Transverse colon (tissue), 4 donors: ENCODE measurements at regions not wholly inside any gene's neighbourhood (a gene's known extent, or its start where the extent isn't known, plus 50 kb on each side); places are given as distances from the start of the nearest gene placed in this dataset.

Experiments used
- DNase-seq: peaks from one replicate; pipeline ENCODE4 v3.0.0-alpha.2; 2019
- H3K27ac ChIP-seq, 4 donors: fragments of 200-600 bp; sonication (generic); 2 replicates each; pipeline ENCODE4 v1.5.1; 2016 to 2018; ENCODE audit warnings: inconsistent platforms in 4 of 4
- H3K27me3 ChIP-seq: fragments of 200-600 bp; sonication (generic); 2 replicates; pipeline ENCODE4 v1.5.1; 2017; ENCODE audit warnings: inconsistent platforms
- H3K36me3 ChIP-seq, 4 donors: fragments of 200-600 bp; sonication (generic); 2 replicates each; pipeline ENCODE4 v1.5.1; 2017 to 2019; ENCODE audit warnings: inconsistent platforms in 4 of 4
- H3K4me1 ChIP-seq, 4 donors: fragments of 200-600 bp; sonication (generic); 2 replicates each; pipeline ENCODE4 v1.5.1; 2017 to 2020; ENCODE audit warnings: inconsistent platforms in 4 of 4
- H3K4me3 ChIP-seq, 4 donors: fragments of 200-600 bp; sonication (generic); 1 replicate in 1 of 4; 2 replicates in 3 of 4; pipeline versions ENCODE4 v1.5.1 to v1.6.1; 2017 to 2019; ENCODE audit warnings: inconsistent platforms in 4 of 4
- H3K9me3 ChIP-seq, 2 donors: fragments of 200-600 bp; sonication (generic); 2 replicates each; pipeline ENCODE4 v1.5.1; 2017 to 2019; ENCODE audit warnings: inconsistent platforms in 2 of 2
- CTCF ChIP-seq, 5 experiments: fragments of 200-600 bp in 3 of 5; fragments of 450-650 bp in 2 of 5; sonication (generic) in 3 of 5; IDR thresholded peaks; 1 replicate in 2 of 5; 2 replicates in 3 of 5; pipeline ENCODE4 v1.5.1; 2016 to 2017; ENCODE audit warnings: antibody characterized with exemption in 5 of 5, inconsistent platforms in 3 of 5, mild to moderate bottlenecking in 2 of 5, moderate library complexity in 1 of 5
- EP300 ChIP-seq: sonication (generic); formaldehyde crosslinking; IDR thresholded peaks from one replicate; pipeline ENCODE4 v1.6.1; 2017; ENCODE audit warnings: antibody characterized with exemption, low read depth
- POLR2A ChIP-seq: fragments of 450-650 bp; IDR thresholded peaks from one replicate; pipeline ENCODE4 v1.6.1; 2016; ENCODE audit warnings: antibody characterized with exemption, mild to moderate bottlenecking, moderate library complexity
- POLR2AphosphoS5 ChIP-seq, 3 donors: sonication (generic); formaldehyde crosslinking; IDR thresholded peaks; one replicate each; pipeline ENCODE4 v1.6.1; 2016; ENCODE audit warnings: antibody characterized with exemption in 3 of 3
- WGBS, 2 donors: methylation state at CpG; one replicate each; pipeline ENCODE4 v1.1.5; 2018; ENCODE audit warnings: low coverage in 1 of 2; 5-methylcytosine and 5-hydroxymethylcytosine counted together
- in situ Hi-C, 4 donors: fragments of 200-750 bp; cut with MboI; loops; one replicate each; pipeline versions ENCODE4 v1.15.0 to v1.15.1; 2017; ENCODE audit warnings: low sequenced_read_pairs in 3 of 4, low pct_ligation_motif_present in 1 of 4, low pct_unique_long_range_greater_than_20kb in 1 of 4
- intact Hi-C: fragments of 100-400 bp; cut with DNase I; formaldehyde crosslinking; loops from one replicate; pipeline ENCODE4 v1.15.1; 2023; ENCODE audit warnings: low total_unique reads

- TF ChIP-seq POLR2A (no peak), EP300 (no peak), POLR2AphosphoS5 (IDR thresholded peaks at IDR 0.05) (no peak), CTCF (IDR thresholded peaks at IDR 0.05) (no peak)
- Histone ChIP-seq H3K9me3 (no peaks in the 10 kb centered on the region), H3K27ac (no peak overlapping the region), H3K36me3 (no peaks in the 10 kb centered on the region), H3K4me3 (no peak overlapping the region), H3K27me3 (no peaks in the 10 kb centered on the region), H3K4me1 (no peaks in the 10 kb centered on the region)
- DNase-seq: no peak
- intact Hi-C loops: no loop called here
- WGBS, 2 donors: 32 to 36% methylated on average over 4 to 5 of the region's 5 CpGs
- in situ Hi-C loops: no loop called here
These were observed 169.0 kb upstream of the MCHR2 start for GRCh38 chr6:100163035-100163434.

GRCh38 chr6:100161782-100162365 is 167.9 kb upstream of the MCHR2 start:
- H3K36me3 ChIP-seq: no peaks in the 10 kb centered on the region
- H3K4me3 ChIP-seq: no peak overlapping the region
- DNase-seq: no peak
- in situ Hi-C loops: no loop called here
- no peaks in the 10 kb centered on the region for H3K9me3 ChIP-seq
- TF ChIP-seq CTCF (IDR thresholded peaks at IDR 0.05) (no peak), POLR2AphosphoS5 (IDR thresholded peaks at IDR 0.05) (no peak), EP300 (no peak), POLR2A (no peak)
- no peaks in the 10 kb centered on the region for H3K27me3 ChIP-seq
- intact Hi-C loops: no loop called here
- no peaks in the 10 kb centered on the region for H3K4me1 ChIP-seq
- WGBS, 2 donors: 75 to 77% methylated on average over 2 of the region's 2 CpGs
- no peak overlapping the region for H3K27ac ChIP-seq

GRCh38 chr6:100160930-100161329 is 166.9 kb upstream of the MCHR2 start:
- H3K4me3 ChIP-seq: no peak overlapping the region
- intact Hi-C loops (no loop called here), in situ Hi-C loops (no loop called here)
- DNase-seq: no peak
- no peak overlapping the region for H3K27ac ChIP-seq
- no peaks in the 10 kb centered on the region for H3K4me1 ChIP-seq
- H3K27me3 ChIP-seq: no peaks in the 10 kb centered on the region
- no peaks in the 10 kb centered on the region for H3K9me3 ChIP-seq
- 43 to 55% methylated on average over 2 to 3 of the region's 3 CpGs for WGBS, 2 donors
- TF ChIP-seq CTCF (IDR thresholded peaks at IDR 0.05) (no peak), POLR2A (no peak), EP300 (no peak), POLR2AphosphoS5 (IDR thresholded peaks at IDR 0.05) (no peak)
- no peaks in the 10 kb centered on the region for H3K36me3 ChIP-seq

- Histone ChIP-seq H3K36me3 (no peaks in the 10 kb centered on the region), H3K27me3 (no peaks in the 10 kb centered on the region), H3K4me1 (no peaks in the 10 kb centered on the region), H3K9me3 (no peaks in the 10 kb centered on the region), H3K4me3 (no peak overlapping the region), H3K27ac (no peak overlapping the region)
- in situ Hi-C loops (no loop called here), intact Hi-C loops (no loop called here)
- 71% methylated on average over 1 to 2 of the region's 2 CpGs for WGBS, 2 donors
- DNase-seq: no peak
- no peak for TF ChIP-seq POLR2A
These were observed 161.1 kb upstream of the MCHR2 start for GRCh38 chr6:100155141-100155540.

GRCh38 chr6:100153636-100154275 is 159.7 kb upstream of the MCHR2 start:
- TF ChIP-seq CTCF (IDR thresholded peaks at IDR 0.05): no peak
- TF ChIP-seq POLR2AphosphoS5 (IDR thresholded peaks at IDR 0.05): no peak
- TF ChIP-seq POLR2A: no peak
- no peak for TF ChIP-seq EP300
- Histone ChIP-seq H3K27me3 (no peaks in the 10 kb centered on the region), H3K4me3 (no peak overlapping the region), H3K4me1 (no peaks in the 10 kb centered on the region), H3K36me3 (no peaks in the 10 kb centered on the region), H3K9me3 (no peaks in the 10 kb centered on the region), H3K27ac (no peak overlapping the region)
- 47 to 73% methylated on average over 2 of the region's 2 CpGs for WGBS, 2 donors
- in situ Hi-C loops (no loop called here), intact Hi-C loops (no loop called here)
- no peak for DNase-seq
